Tibial nerve (tissue), 4 donors: ENCODE measurements at regions not wholly inside any gene's neighbourhood (a gene's known extent, or its start where the extent isn't known, plus 50 kb on each side); places are given as distances from the start of the nearest gene placed in this dataset.

Experiments used
- DNase-seq, 2 donors: peaks; one replicate each; pipeline ENCODE4 v3.0.0-alpha.2; 2019; ENCODE audit warnings: low spot score in 2 of 2
- H3K27ac ChIP-seq, 4 donors: fragments of 200-600 bp; sonication (generic) in 3 of 4; one replicate each; pipeline ENCODE4 v1.5.1; 2017 to 2019; ENCODE audit warnings: mild to moderate bottlenecking in 1 of 4
- H3K27me3 ChIP-seq, 2 donors: fragments of 200-600 bp; sonication (generic) in 1 of 2; one replicate each; pipeline versions ENCODE4 v1.5.1 to v1.6.0; 2017 to 2019
- H3K36me3 ChIP-seq, 3 donors: fragments of 200-600 bp; sonication (generic); one replicate each; pipeline ENCODE4 v1.5.1; 2018 to 2019
- H3K4me1 ChIP-seq, 4 donors: fragments of 200-600 bp; sonication (generic) in 3 of 4; one replicate each; pipeline ENCODE4 v1.5.1; 2017 to 2019
- H3K4me3 ChIP-seq, 4 donors: fragments of 200-600 bp; sonication (generic) in 3 of 4; one replicate each; pipeline ENCODE4 v1.5.1; 2017 to 2019; ENCODE audit warnings: mild to moderate bottlenecking in 1 of 4, moderate library complexity in 1 of 4
- H3K9me3 ChIP-seq, 4 donors: fragments of 200-600 bp; sonication (generic) in 3 of 4; one replicate each; pipeline ENCODE4 v1.5.1; 2017 to 2019
- CTCF ChIP-seq, 5 experiments: fragments of 200-600 bp in 3 of 5; fragments of 450-650 bp in 2 of 5; sonication (generic) in 3 of 5; IDR thresholded peaks; one replicate each; pipeline ENCODE4 v1.5.1; 2016 to 2019; ENCODE audit warnings: antibody characterized with exemption in 5 of 5, mild to moderate bottlenecking in 3 of 5, moderate library complexity in 2 of 5
- EP300 ChIP-seq, 2 donors: sonication (generic); formaldehyde crosslinking; IDR thresholded peaks; one replicate each; pipeline ENCODE4 v1.6.1; 2017; ENCODE audit warnings: antibody characterized with exemption in 2 of 2, mild to moderate bottlenecking in 1 of 2
- POLR2A ChIP-seq, 2 donors: fragments of 450-650 bp; IDR thresholded peaks; one replicate each; pipeline ENCODE4 v1.6.1; 2017; ENCODE audit warnings: antibody characterized with exemption in 2 of 2, mild to moderate bottlenecking in 2 of 2, moderate library complexity in 2 of 2
- WGBS, 2 donors: methylation state at CpG; one replicate each; pipeline ENCODE4 v1.1.5; 2018; 5-methylcytosine and 5-hydroxymethylcytosine counted together

- 61 to 63% methylated on average over 11 of the region's 11 CpGs for WGBS, 2 donors
- Histone ChIP-seq H3K27ac (no peak overlapping the region), H3K27me3 (no peaks in the 10 kb centered on the region), H3K9me3 (peaks cover 0 to 34% (median 0%) of the 10 kb centered on the region in 4 donors), H3K4me1 (no peaks in the 10 kb centered on the region), H3K36me3 (no peaks in the 10 kb centered on the region), H3K4me3 (no peak overlapping the region)
- no peak for DNase-seq
- TF ChIP-seq CTCF (IDR thresholded peaks at IDR 0.05): no peak
- TF ChIP-seq EP300 (IDR thresholded peaks at IDR 0.05): no peak
- TF ChIP-seq POLR2A (IDR thresholded peaks at IDR 0.05): no peak
These were observed 532.2 kb downstream of the NPHP4 start for GRCh38 chr1:5459839-5460610.

DNA sequence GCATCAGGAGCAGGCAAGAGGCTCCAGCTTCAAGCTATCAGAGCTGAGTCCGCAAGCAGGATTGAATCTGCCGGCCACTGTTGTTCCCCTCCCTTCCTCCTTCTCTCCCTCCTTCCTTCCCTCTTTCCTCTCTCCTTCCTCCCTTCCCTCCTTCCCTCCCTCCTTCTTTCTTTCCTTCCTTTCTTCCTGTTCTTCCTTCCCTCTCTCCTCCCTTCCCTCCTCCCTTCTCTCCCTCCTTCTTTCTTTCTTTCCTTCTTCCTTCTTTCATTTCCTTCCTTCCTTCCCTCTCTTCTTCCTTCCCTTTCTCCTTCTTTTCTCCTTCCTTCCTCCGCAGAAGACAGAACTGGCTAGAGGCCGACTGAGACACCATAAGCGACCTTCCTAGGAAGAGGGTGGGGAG is 534.0 kb downstream of the NPHP4 start:
- Histone ChIP-seq H3K4me1 (no peaks in the 10 kb centered on the region), H3K9me3 (peaks cover 0 to 22% (median 0%) of the 10 kb centered on the region in 4 donors), H3K4me3 (no peak overlapping the region), H3K36me3 (no peaks in the 10 kb centered on the region), H3K27ac (no peak overlapping the region), H3K27me3 (no peaks in the 10 kb centered on the region)
- no peak for TF ChIP-seq EP300 (IDR thresholded peaks at IDR 0.05)
- TF ChIP-seq POLR2A (IDR thresholded peaks at IDR 0.05): no peak
- TF ChIP-seq CTCF (IDR thresholded peaks at IDR 0.05): no peak
- no peak for DNase-seq
- 72 to 76% methylated on average over 5 of the region's 5 CpGs for WGBS, 2 donors

- Histone ChIP-seq H3K4me1 (no peaks in the 10 kb centered on the region), H3K36me3 (no peaks in the 10 kb centered on the region), H3K27ac (no peak overlapping the region), H3K27me3 (no peaks in the 10 kb centered on the region), H3K9me3 (peaks cover 0 to 4% (median 0%) of the 10 kb centered on the region in 4 donors), H3K4me3 (no peak overlapping the region)
- DNase-seq: no peak
- TF ChIP-seq CTCF (IDR thresholded peaks at IDR 0.05): no peak
- no peak for TF ChIP-seq EP300 (IDR thresholded peaks at IDR 0.05)
- no peak for TF ChIP-seq POLR2A (IDR thresholded peaks at IDR 0.05)
- WGBS, 2 donors: 57% methylated on average over 15 to 16 of the region's 16 CpGs
These were observed 536.0 kb downstream of the NPHP4 start for GRCh38 chr1:5456090-5456811.

DNA sequence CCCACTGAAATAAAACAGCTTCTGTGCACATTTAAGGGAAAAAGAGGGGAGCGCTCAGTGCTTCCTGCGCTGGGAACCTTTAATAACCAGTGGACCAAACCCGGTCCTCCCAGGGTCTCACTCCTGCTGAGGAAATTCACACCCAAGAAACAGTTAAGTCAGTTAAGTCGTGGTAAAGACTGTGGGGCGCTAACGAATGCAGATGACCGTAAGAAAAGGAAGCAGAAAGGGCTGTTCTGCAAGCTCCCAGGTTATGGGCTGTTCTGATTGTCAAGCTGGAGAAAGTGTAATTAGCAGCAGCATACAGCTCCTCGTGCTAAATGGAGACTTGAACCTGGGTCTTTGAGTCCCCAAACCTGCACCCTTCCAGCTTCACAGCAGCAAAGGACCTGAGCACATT is 536.6 kb downstream of the NPHP4 start:
- Histone ChIP-seq H3K4me3 (no peak overlapping the region), H3K4me1 (no peaks in the 10 kb centered on the region), H3K36me3 (no peaks in the 10 kb centered on the region), H3K27me3 (no peaks in the 10 kb centered on the region), H3K9me3 (no peaks in the 10 kb centered on the region), H3K27ac (no peak overlapping the region)
- WGBS, 2 donors: 30% methylated on average over 8 of the region's 8 CpGs
- no peak for DNase-seq
- TF ChIP-seq POLR2A (IDR thresholded peaks at IDR 0.05) (no peak), EP300 (IDR thresholded peaks at IDR 0.05) (no peak), CTCF (IDR thresholded peaks at IDR 0.05) (no peak)

- Histone ChIP-seq H3K4me3 (no peak overlapping the region), H3K27ac (no peak overlapping the region), H3K9me3 (no peaks in the 10 kb centered on the region), H3K36me3 (no peaks in the 10 kb centered on the region), H3K27me3 (no peaks in the 10 kb centered on the region), H3K4me1 (no peaks in the 10 kb centered on the region)
- TF ChIP-seq POLR2A (IDR thresholded peaks at IDR 0.05) (no peak), CTCF (IDR thresholded peaks at IDR 0.05) (no peak), EP300 (IDR thresholded peaks at IDR 0.05) (no peak)
- WGBS, 2 donors: 36 to 39% methylated on average over 8 to 9 of the region's 9 CpGs
- no peak for DNase-seq
These were observed 537.2 kb downstream of the NPHP4 start for GRCh38 chr1:5455056-5455455.
